MCF 10A (cell line): ENCODE measurements at regions not wholly inside any gene's neighbourhood (a gene's known extent, or its start where the extent isn't known, plus 50 kb on each side); places are given as distances from the start of the nearest gene placed in this dataset.

ENCODE experiments used
- BruUV-seq: library from RNA; stranded (reverse); fragments of 400-500 nt; replicated peaks from 2 replicates; lab custom pipeline; 2021; lab: Mats Ljungman, UMichigan
- CTCF ChIA-PET: fragments of 300-600 bp; sonication (Branson Sonifier 250); formaldehyde crosslinking; extraction: SDS; loops from one replicate; lab custom pipeline; 2021; ENCODE audit warnings: antibody characterized with exemption, inconsistent platforms; lab: Yijun Ruan, JAX
- POLR2A ChIA-PET: fragments of 300-600, 350-650 bp; sonication (Branson Sonifier 250); formaldehyde crosslinking; extraction: SDS; loops from one replicate; lab custom pipeline; 2020; ENCODE audit warnings: antibody characterized with exemption, inconsistent platforms; lab: Yijun Ruan, JAX
- DNase-seq: peaks from one replicate; pipeline ENCODE4 v3.0.0-alpha.2; 2018; ENCODE audit not compliant: unreplicated experiment
- H3K27ac Mint-ChIP-seq: one replicate; pipeline ENCODE4 v1.8.0; 2022; ENCODE audit warnings: mild to moderate bottlenecking, low read depth, mixed read lengths; ENCODE audit not compliant: unreplicated experiment
- H3K27me3 Mint-ChIP-seq: one replicate; pipeline ENCODE4 v1.8.0; 2022; ENCODE audit warnings: mixed read lengths; ENCODE audit not compliant: insufficient read depth, unreplicated experiment
- H3K36me3 Mint-ChIP-seq: one replicate; pipeline ENCODE4 v1.8.0; 2022; ENCODE audit warnings: mild to moderate bottlenecking, moderate library complexity, mixed read lengths; ENCODE audit not compliant: insufficient read depth, unreplicated experiment
- H3K4me1 Mint-ChIP-seq: one replicate; pipeline ENCODE4 v1.8.0; 2022; ENCODE audit warnings: mixed read lengths; ENCODE audit not compliant: insufficient read depth, unreplicated experiment
- H3K4me3 Mint-ChIP-seq: one replicate; pipeline ENCODE4 v1.8.0; 2022; ENCODE audit warnings: mild to moderate bottlenecking, moderate library complexity, mixed read lengths; ENCODE audit not compliant: unreplicated experiment
- H3K9me3 Mint-ChIP-seq: one replicate; pipeline ENCODE4 v1.8.0; 2022; ENCODE audit warnings: mixed read lengths; ENCODE audit not compliant: unreplicated experiment
- CTCF ChIP-seq: fragments of 200-600 bp; IDR thresholded peaks from one replicate; pipeline ENCODE4 v1.8.0; 2022; ENCODE audit warnings: antibody characterized with exemption, mild to moderate bottlenecking; ENCODE audit not compliant: unreplicated experiment
- intact Hi-C: fragments of 100-400 bp; cut with micrococcal nuclease; formaldehyde crosslinking; loops from 2 replicates; pipeline ENCODE4 v1.14.1; 2022

- intact Hi-C loops, result no loop called here
- Mint-ChIP-seq H3K36me3 (no peaks in the 10 kb centered on the region), H3K27ac (no peak overlapping the region), H3K9me3 (no peaks in the 10 kb centered on the region), H3K4me3 (no peak overlapping the region), H3K27me3 (peaks cover 38% of the 10 kb centered on the region), H3K4me1 (no peaks in the 10 kb centered on the region)
- CTCF ChIA-PET, result no interaction called here
- POLR2A ChIA-PET, result interaction anchor here (0.7 kb wide), 1 partner anchor 12 kb away, joined by 5 read pairs; no protein-coding TSS in a partner anchor
- DNase-seq, result no peak
- BruUV-seq, result no TSS peak
- TF ChIP-seq CTCF, result no peak
Observed at GRCh38 chr1:37318490-37318889, 155.9 kb upstream of the ZC3H12A start.

GRCh38 chr1:37319284-37319683 is 155.1 kb upstream of the ZC3H12A start:
- no TSS peak for BruUV-seq
- Mint-ChIP-seq H3K9me3 (no peaks in the 10 kb centered on the region), H3K36me3 (no peaks in the 10 kb centered on the region), H3K4me3 (no peak overlapping the region), H3K27me3 (peaks cover 30% of the 10 kb centered on the region), H3K27ac (no peak overlapping the region), H3K4me1 (no peaks in the 10 kb centered on the region)
- no peak for TF ChIP-seq CTCF
- DNase-seq, result no peak
- intact Hi-C loops, result no loop called here
- ChIA-PET CTCF (no interaction called here), POLR2A (no interaction called here)

GRCh38 chr1:37323486-37324377 is 150.6 kb upstream of the ZC3H12A start:
- no peak overlapping the region for H3K4me3 Mint-ChIP-seq

More at GRCh38 chr1:37323486-37324377, 150.6 kb upstream of the ZC3H12A start:
- DNase-seq, result peak; percentile 65
- intact Hi-C loops, result loop anchor here (1.0 kb wide), 2 partner anchors 620 to 747 kb away; no protein-coding TSS in a partner anchor
- no TSS peak for BruUV-seq
- H3K36me3 Mint-ChIP-seq, result no peaks in the 10 kb centered on the region
- ChIA-PET POLR2A (interaction anchor here (0.5 kb wide), 1 partner anchor 611 kb away, joined by 3 read pairs; no protein-coding TSS in a partner anchor), CTCF (interaction anchor here (0.6 to 3.4 kb wide), 25 partner anchors 7 to 1212 kb away, joined by 3 to 19 read pairs (median 4); no protein-coding TSS in a partner anchor)
- H3K4me1 Mint-ChIP-seq, result no peaks in the 10 kb centered on the region
- TF ChIP-seq CTCF, result peak; percentile 84
- no peak overlapping the region for H3K27ac Mint-ChIP-seq
- H3K9me3 Mint-ChIP-seq, result no peaks in the 10 kb centered on the region
- peaks cover 34% of the 10 kb centered on the region for H3K27me3 Mint-ChIP-seq
